ENCODE measurements at regions not wholly inside any gene's neighbourhood (a gene's known extent, or its start where the extent isn't known, plus 50 kb on each side); places are given as distances from the start of the nearest gene placed in this dataset.
"Not testable (repeated sequence)": the region's sequence is repeated elsewhere in the genome, so short reads cannot be mapped to it uniquely, and the experiment has no call there.

DNA sequence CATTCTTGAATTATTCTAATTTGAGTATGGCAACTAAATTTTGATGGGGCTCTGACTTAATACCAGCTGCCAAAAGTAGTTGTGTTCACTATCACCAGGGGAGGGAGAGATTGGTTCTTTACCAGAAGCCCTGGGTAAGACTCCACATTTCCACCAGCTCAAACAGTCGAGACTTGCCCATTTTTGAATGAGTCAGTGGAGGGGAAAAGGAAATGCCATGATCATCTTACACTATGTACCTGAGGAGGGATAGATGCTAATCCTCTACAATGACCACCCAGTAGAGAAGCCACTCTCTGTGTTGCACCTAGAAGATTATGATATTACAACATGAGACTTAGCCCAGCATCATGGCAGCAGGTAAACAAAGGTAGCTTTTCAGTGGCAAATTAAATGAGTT, 77.0 kb upstream of the SGK1 start:
- DNase-seq (ENCODE audit: low read depth): no peak

GRCh38 chr6:134394208-134394607, 76.3 kb upstream of the SGK1 start:
- no peak for DNase-seq (ENCODE audit: low read depth)

- DNase-seq (ENCODE audit: low read depth): no peak
Measured at GRCh38 chr6:134391205-134391604, 73.3 kb upstream of the SGK1 start.

GRCh38 chr6:134389658-134390057, 71.7 kb upstream of the SGK1 start:
- no peak for DNase-seq (ENCODE audit: low read depth)

GRCh38 chr6:134389129-134389528, 71.2 kb upstream of the SGK1 start:
- DNase-seq (ENCODE audit: low read depth): no peak

GRCh38 chr6:134386482-134386881, 68.6 kb upstream of the SGK1 start:
- not testable (repeated sequence) for DNase-seq (ENCODE audit: low read depth)

DNA sequence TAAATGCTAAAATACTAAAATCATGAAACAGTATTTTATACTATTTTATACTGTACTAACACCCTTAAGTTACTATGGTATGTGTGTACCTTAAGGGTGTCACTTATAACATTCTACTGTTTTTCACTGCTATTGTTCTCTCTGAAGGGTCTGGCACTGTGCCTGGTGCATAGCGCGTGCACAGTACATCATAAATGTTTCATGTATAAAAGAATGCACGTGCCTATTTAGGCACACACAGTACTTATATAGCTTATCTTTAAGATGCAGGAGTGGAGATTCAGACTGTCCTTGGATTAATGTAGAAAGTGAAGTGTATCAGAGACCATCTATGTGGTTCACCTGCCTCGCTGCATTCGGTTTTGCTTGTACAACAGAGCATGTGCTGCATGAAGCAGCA, 64.0 kb upstream of the SGK1 start:
- no peak for DNase-seq (ENCODE audit: low read depth)

- DNase-seq (ENCODE audit: low read depth): no peak
Measured at GRCh38 chr6:134379599-134379998, 61.7 kb upstream of the SGK1 start.

GRCh38 chr6:134379076-134379475, 61.2 kb upstream of the SGK1 start:
- no peak for DNase-seq (ENCODE audit: low read depth)

- no peak for DNase-seq (ENCODE audit: low read depth)
Measured at GRCh38 chr6:134378426-134378825, 60.5 kb upstream of the SGK1 start.

- no peak for DNase-seq (ENCODE audit: low read depth)
Measured at GRCh38 chr6:134376785-134377184, 58.9 kb upstream of the SGK1 start.

- no peak for DNase-seq (ENCODE audit: low read depth)
Measured at GRCh38 chr6:134375220-134375580, 57.3 kb upstream of the SGK1 start.

DNA sequence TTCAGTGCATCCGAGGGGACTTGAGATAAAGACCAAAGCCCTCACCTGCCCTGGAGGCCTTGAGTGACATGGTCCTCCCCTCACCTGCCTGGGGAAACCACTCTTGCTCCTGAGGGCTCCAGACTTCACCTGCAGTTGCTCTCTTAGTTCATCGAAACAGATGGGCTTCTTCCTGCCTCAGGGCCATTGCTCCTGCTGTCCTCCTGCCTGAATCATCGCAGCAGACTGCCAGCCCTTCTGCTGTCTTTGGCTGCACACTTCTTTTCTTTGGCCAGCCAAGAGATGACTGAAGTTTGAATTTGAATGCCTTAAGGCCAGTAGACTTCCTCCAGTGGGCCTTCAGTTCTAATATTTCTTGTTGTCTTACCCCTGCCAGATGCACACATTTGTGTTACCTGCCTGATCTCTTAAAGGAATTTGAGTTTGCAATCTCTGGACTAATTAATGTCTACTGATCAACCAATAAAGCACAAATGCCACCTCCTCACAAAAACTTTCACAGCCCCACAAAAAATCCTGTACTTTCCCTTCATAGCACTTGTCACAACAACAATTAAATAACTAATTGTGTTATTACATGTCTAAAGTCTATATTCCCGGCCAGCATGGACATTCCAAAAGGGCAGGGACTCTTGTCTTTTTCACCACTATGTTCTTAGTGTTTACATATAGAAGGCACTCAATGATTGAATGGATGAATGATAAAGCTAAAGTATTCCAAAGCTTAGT, 56.7 kb upstream of the SGK1 start:
- DNase-seq (ENCODE audit: low read depth): no peak

DNA sequence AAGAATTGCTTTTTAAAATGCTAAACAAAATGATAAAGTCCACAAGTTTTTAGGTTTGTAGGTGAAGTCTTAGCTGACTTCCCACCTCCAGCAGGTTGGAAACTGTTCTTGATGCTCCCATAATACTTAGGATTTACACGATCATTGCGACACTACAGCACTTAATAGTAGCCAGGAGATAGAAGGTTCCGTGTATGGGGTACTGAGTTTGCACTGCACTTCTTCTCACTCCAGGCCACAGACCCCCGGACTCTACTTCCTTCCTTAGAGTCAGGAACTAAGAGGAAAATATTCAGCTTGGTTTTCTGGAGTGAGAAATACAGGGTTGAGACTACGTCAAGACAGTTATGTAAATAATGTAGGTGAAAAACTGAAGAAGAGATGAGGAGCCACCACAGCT, 56.1 kb upstream of the SGK1 start:
- no peak for DNase-seq (ENCODE audit: low read depth)

GRCh38 chr6:134373282-134373922, 55.5 kb upstream of the SGK1 start:
- no peak for DNase-seq (ENCODE audit: low read depth)

- no peak for DNase-seq (ENCODE audit: low read depth)
Measured at GRCh38 chr6:134372603-134373281, 54.8 kb upstream of the SGK1 start.

GRCh38 chr6:134368670-134369069, 50.8 kb upstream of the SGK1 start:
- DNase-seq (ENCODE audit: low read depth): no peak

All from CMK (cell line).